Adrenal gland (tissue), 5 donors: ENCODE measurements at regions not wholly inside any gene's neighbourhood (a gene's known extent, or its start where the extent isn't known, plus 50 kb on each side); places are given as distances from the start of the nearest gene placed in this dataset.

Source experiments
- POLR2A ChIP-seq, 2 donors: fragments of 450-650 bp; IDR thresholded peaks; one replicate each; pipeline ENCODE4 v1.6.1; 2017; ENCODE audit warnings: antibody characterized with exemption in 2 of 2, mild to moderate bottlenecking in 2 of 2, moderate library complexity in 1 of 2
- TF ChIP-seq, protein P1 (sequence below), 6 experiments: fragments of 450-650 bp in 4 of 6; fragments of 200-600 bp in 2 of 6; sonication (generic) in 1 of 6; IDR thresholded peaks; 1 replicate in 5 of 6; 2 replicates in 1 of 6; pipeline versions ENCODE4 v1.5.1 to v1.8.0; 2016 to 2021; ENCODE audit warnings: antibody characterized with exemption in 6 of 6, mild to moderate bottlenecking in 2 of 6, moderate library complexity in 1 of 6
- donor health status: DM: no; HTN: no; CAD: no.

DNA sequence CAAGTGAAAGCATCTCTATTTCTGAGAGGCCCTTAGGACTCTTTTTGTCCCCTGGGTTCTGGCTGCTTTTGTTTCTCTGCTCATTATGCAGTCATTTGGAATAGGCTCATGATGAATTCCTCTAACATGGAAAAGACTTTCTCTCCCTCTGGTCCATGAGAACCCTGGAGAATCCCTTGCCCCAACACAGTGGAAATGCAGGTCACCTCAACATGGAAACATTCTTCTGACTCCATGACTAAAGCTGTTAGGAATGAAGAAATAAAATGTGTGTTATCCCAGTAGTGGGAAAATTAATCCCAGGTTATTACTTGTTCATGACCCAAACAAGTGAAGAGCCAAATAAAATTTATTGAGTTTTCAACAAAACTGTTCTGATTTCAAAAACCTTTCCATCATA is 458.6 kb downstream of the EPM2A start:
- TF ChIP-seq, protein P1, sequence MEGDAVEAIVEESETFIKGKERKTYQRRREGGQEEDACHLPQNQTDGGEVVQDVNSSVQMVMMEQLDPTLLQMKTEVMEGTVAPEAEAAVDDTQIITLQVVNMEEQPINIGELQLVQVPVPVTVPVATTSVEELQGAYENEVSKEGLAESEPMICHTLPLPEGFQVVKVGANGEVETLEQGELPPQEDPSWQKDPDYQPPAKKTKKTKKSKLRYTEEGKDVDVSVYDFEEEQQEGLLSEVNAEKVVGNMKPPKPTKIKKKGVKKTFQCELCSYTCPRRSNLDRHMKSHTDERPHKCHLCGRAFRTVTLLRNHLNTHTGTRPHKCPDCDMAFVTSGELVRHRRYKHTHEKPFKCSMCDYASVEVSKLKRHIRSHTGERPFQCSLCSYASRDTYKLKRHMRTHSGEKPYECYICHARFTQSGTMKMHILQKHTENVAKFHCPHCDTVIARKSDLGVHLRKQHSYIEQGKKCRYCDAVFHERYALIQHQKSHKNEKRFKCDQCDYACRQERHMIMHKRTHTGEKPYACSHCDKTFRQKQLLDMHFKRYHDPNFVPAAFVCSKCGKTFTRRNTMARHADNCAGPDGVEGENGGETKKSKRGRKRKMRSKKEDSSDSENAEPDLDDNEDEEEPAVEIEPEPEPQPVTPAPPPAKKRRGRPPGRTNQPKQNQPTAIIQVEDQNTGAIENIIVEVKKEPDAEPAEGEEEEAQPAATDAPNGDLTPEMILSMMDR (IDR thresholded peaks at IDR 0.05), result no peak
- TF ChIP-seq POLR2A (IDR thresholded peaks at IDR 0.05), result no peak
